MCF 10A (cell line): ENCODE measurements at regions not wholly inside any gene's neighbourhood (a gene's known extent, or its start where the extent isn't known, plus 50 kb on each side); places are given as distances from the start of the nearest gene placed in this dataset.
"Not testable (repeated sequence)": the region's sequence is repeated elsewhere in the genome, so short reads cannot be mapped to it uniquely, and the experiment has no call there.

Experiments used
- BruUV-seq: library from RNA; stranded (reverse); fragments of 400-500 nt; replicated peaks from 2 replicates; lab custom pipeline; 2021; lab: Mats Ljungman, UMichigan
- CTCF ChIA-PET: fragments of 300-600 bp; sonication (Branson Sonifier 250); formaldehyde crosslinking; extraction: SDS; loops from one replicate; lab custom pipeline; 2021; ENCODE audit warnings: antibody characterized with exemption, inconsistent platforms; lab: Yijun Ruan, JAX
- POLR2A ChIA-PET: fragments of 300-600, 350-650 bp; sonication (Branson Sonifier 250); formaldehyde crosslinking; extraction: SDS; loops from one replicate; lab custom pipeline; 2020; ENCODE audit warnings: antibody characterized with exemption, inconsistent platforms; lab: Yijun Ruan, JAX
- DNase-seq: peaks from one replicate; pipeline ENCODE4 v3.0.0-alpha.2; 2018; ENCODE audit not compliant: unreplicated experiment
- H3K27ac Mint-ChIP-seq: one replicate; pipeline ENCODE4 v1.8.0; 2022; ENCODE audit warnings: mild to moderate bottlenecking, low read depth, mixed read lengths; ENCODE audit not compliant: unreplicated experiment
- H3K27me3 Mint-ChIP-seq: one replicate; pipeline ENCODE4 v1.8.0; 2022; ENCODE audit warnings: mixed read lengths; ENCODE audit not compliant: insufficient read depth, unreplicated experiment
- H3K36me3 Mint-ChIP-seq: one replicate; pipeline ENCODE4 v1.8.0; 2022; ENCODE audit warnings: mild to moderate bottlenecking, moderate library complexity, mixed read lengths; ENCODE audit not compliant: insufficient read depth, unreplicated experiment
- H3K4me1 Mint-ChIP-seq: one replicate; pipeline ENCODE4 v1.8.0; 2022; ENCODE audit warnings: mixed read lengths; ENCODE audit not compliant: insufficient read depth, unreplicated experiment
- H3K4me3 Mint-ChIP-seq: one replicate; pipeline ENCODE4 v1.8.0; 2022; ENCODE audit warnings: mild to moderate bottlenecking, moderate library complexity, mixed read lengths; ENCODE audit not compliant: unreplicated experiment
- H3K9me3 Mint-ChIP-seq: one replicate; pipeline ENCODE4 v1.8.0; 2022; ENCODE audit warnings: mixed read lengths; ENCODE audit not compliant: unreplicated experiment
- intact Hi-C: fragments of 100-400 bp; cut with micrococcal nuclease; formaldehyde crosslinking; loops from 2 replicates; pipeline ENCODE4 v1.14.1; 2022
- TF ChIP-seq, protein P1 (sequence below): fragments of 200-600 bp; IDR thresholded peaks from one replicate; pipeline ENCODE4 v1.8.0; 2022; ENCODE audit warnings: antibody characterized with exemption, mild to moderate bottlenecking; ENCODE audit not compliant: unreplicated experiment

DNA sequence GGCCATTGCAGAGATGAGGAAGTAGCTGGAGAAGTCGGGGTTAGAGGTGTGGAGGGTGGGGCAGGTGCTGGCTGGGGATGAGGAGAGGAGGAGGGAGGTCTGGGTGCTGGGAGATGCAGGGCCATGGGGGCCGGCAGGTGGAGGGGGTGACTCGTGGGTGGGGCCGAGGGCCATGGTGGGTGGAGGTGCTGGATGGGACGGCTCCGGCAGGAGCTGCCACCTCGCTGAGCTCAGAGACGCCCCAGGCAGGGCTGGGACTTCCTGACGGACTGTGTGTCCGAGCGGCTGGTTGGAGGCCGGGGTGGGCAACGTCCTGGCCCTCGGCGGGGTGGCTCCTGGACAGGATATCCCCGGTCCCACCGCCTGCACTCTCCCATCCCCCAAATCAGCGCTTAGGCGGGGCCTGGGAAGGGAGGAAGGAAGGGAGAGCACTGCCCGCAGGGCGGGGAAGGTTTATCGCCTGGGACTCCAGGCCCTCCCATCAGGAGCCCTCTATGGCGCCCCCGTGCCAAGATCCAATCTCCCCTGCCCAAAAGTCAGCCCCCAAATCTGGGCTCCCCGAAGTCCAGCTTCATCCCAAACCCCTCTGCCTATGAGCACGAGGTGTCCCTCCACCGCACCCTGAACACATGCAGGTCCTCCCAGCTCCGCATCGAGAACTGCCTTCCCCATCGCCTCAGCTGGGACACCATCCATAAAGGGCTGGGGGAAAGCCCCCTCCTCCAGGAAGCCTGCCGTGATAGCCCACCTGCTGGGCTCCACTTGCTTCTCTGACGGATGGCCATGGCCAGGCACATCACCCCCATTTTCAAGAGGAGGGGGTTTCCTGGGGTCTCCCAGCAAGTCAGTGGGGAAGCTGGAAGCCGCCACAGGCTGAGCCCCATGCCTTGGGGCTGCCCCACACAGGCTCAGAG, 58.3 kb upstream of the NOTCH1 start:
- H3K36me3 Mint-ChIP-seq: no peaks in the 10 kb centered on the region
- H3K4me1 Mint-ChIP-seq: peaks cover 14% of the 10 kb centered on the region
- no peak overlapping the region for H3K27ac Mint-ChIP-seq
- TF ChIP-seq, protein P1, sequence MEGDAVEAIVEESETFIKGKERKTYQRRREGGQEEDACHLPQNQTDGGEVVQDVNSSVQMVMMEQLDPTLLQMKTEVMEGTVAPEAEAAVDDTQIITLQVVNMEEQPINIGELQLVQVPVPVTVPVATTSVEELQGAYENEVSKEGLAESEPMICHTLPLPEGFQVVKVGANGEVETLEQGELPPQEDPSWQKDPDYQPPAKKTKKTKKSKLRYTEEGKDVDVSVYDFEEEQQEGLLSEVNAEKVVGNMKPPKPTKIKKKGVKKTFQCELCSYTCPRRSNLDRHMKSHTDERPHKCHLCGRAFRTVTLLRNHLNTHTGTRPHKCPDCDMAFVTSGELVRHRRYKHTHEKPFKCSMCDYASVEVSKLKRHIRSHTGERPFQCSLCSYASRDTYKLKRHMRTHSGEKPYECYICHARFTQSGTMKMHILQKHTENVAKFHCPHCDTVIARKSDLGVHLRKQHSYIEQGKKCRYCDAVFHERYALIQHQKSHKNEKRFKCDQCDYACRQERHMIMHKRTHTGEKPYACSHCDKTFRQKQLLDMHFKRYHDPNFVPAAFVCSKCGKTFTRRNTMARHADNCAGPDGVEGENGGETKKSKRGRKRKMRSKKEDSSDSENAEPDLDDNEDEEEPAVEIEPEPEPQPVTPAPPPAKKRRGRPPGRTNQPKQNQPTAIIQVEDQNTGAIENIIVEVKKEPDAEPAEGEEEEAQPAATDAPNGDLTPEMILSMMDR: no peak
- BruUV-seq: no TSS peak
- no peak for DNase-seq
- ChIA-PET CTCF (interaction anchor here (0.6 kb wide), 2 partner anchors 9 to 83 kb away, joined by 3 read pairs; no protein-coding TSS in a partner anchor), POLR2A (interaction anchor here (1.0 to 2.6 kb wide), 4 partner anchors 11 to 57 kb away, joined by 3 to 6 read pairs (median 5); no protein-coding TSS in a partner anchor)
- H3K27me3 Mint-ChIP-seq: peaks cover 11% of the 10 kb centered on the region
- no peak overlapping the region for H3K4me3 Mint-ChIP-seq
- H3K9me3 Mint-ChIP-seq: no peaks in the 10 kb centered on the region
- intact Hi-C loops: no loop called here

DNA sequence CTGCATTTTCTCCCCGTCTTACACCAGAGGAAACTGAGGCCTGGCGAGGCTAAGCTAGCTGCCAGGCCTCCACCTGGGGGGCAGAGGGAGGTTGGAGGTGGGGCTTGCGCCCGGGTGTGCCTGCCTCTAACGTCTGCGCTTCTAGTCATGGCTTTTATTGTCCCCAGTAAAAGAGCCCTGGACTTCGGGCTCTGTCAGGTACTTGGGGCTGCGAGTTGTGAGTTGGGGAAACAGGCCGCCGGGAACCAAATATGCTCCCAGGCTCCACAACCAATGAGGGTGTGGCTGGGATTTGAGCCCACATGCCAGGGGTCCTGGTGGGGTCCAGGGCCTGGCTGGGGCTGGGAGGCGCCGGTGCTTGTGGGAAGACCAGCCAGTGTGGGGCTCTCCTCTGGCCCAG, 57.4 kb upstream of the NOTCH1 start:
- Mint-ChIP-seq H3K27me3 (peaks cover 2% of the 10 kb centered on the region), H3K27ac (peak overlapping the region; percentile 88), H3K4me1 (peaks cover 14% of the 10 kb centered on the region), H3K4me3 (no peak overlapping the region), H3K9me3 (no peaks in the 10 kb centered on the region), H3K36me3 (no peaks in the 10 kb centered on the region)
- POLR2A ChIA-PET: interaction anchor here (1.0 to 1.7 kb wide), 3 partner anchors 30 to 51 kb away, joined by 3 to 5 read pairs (median 5); no protein-coding TSS in a partner anchor
- DNase-seq: no peak
- TF ChIP-seq, protein P1: no peak
- intact Hi-C loops: no loop called here
- no TSS peak for BruUV-seq
- CTCF ChIA-PET: no interaction called here

DNA sequence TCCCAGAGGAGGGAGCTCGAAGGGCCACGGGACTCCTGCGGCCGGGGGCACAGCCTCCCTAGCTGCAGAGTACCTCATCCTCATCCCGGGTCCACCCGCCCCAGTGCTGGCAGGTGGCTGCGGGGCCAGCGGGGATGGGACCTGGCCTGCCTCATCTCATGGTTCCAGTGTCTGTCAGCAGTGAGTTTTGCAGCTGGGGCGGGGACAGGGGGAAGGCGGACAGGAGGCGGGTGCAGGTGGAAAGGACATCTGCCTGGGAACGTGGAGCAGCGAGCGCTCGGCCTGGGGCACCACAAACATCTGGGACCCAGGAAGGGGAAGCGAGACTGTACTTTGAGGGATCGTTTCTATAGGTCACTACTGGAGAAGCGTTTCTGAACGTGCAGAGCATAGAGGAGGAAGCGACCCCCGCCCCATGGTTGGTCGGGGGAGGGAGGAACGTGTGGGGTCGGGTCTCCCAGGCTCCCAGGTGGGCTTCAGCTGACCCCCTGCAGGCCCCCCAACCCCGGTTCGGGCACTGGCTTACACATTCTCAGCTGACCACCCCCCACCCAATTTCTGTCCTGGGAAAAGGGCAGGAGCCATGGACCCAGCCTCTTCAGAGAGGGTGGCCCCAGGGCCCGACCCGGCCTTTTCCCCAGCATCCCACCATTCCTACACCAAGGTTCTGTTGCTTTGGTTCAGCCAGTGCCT, 56.5 kb upstream of the NOTCH1 start:
- no peaks in the 10 kb centered on the region for H3K9me3 Mint-ChIP-seq
- no peaks in the 10 kb centered on the region for H3K27me3 Mint-ChIP-seq
- no peak overlapping the region for H3K4me3 Mint-ChIP-seq
- peak overlapping the region; percentile 88 for H3K27ac Mint-ChIP-seq
- no peak for DNase-seq
- POLR2A ChIA-PET: interaction anchor here (0.7 to 1.2 kb wide), 4 partner anchors 12 to 55 kb away, joined by 3 to 6 read pairs (median 3); no protein-coding TSS in a partner anchor
- H3K36me3 Mint-ChIP-seq: no peaks in the 10 kb centered on the region
- TF ChIP-seq, protein P1: no peak
- intact Hi-C loops: no loop called here
- peaks cover 14% of the 10 kb centered on the region for H3K4me1 Mint-ChIP-seq
- CTCF ChIA-PET: interaction anchor here (1.1 kb wide), 1 partner anchor 427 kb away, joined by 3 read pairs; no protein-coding TSS in a partner anchor
- BruUV-seq: no TSS peak

DNA sequence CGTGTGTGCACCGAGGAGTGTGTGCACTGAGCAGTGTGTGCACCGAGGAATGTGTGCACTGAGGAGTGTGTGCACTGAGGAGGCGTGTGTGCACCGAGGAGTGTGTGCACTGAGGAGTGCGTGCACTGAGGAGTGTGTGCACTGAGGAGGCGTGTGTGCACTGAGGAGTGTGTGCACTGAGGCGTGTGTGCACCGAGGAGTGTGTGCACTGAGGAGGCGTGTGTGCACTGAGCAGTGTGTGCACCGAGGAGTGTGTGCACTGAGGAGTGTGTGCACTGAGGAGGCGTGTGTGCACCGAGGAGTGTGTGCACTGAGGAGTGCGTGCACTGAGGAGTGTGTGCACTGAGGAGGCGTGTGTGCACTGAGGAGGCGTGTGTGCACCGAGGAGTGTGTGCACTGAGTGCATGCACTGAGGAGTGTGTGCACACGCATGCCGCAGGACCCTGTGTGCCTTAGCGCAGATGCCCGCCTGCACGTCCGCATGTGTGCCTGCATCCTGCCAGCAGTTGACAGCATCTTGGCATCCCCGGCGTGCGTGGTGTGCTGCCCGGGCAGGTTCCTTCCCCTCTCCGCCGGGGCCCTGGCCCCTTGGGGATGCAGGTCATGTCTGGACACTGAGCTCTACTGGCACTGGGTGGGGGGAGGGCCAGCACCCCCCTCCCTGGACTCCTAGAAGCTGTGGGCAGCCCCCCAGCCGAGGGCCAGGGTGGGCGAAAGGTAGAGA, 55.6 kb upstream of the NOTCH1 start:
- Mint-ChIP-seq H3K27ac (peak overlapping the region; percentile 88), H3K4me1 (peaks cover 14% of the 10 kb centered on the region)
- DNase-seq, H3K27me3 Mint-ChIP-seq, H3K9me3 Mint-ChIP-seq, H3K4me3 Mint-ChIP-seq, intact Hi-C loops, H3K36me3 Mint-ChIP-seq, BruUV-seq: not testable (repeated sequence)
- POLR2A ChIA-PET: interaction anchor here (0.7 to 1.2 kb wide), 2 partner anchors 13 to 24 kb away, joined by 3 to 6 read pairs; no protein-coding TSS in a partner anchor
- CTCF ChIA-PET: interaction anchor here (1.1 kb wide), 1 partner anchor 428 kb away, joined by 3 read pairs; no protein-coding TSS in a partner anchor
